OCI-LY1 (cell line): ENCODE measurements at regions not wholly inside any gene's neighbourhood (a gene's known extent, or its start where the extent isn't known, plus 50 kb on each side); places are given as distances from the start of the nearest gene placed in this dataset.

ENCODE experiments used
- EZH2 ChIP-seq: fragments of 200-600 bp; sonication (generic), shearing (Covaris generic); IDR thresholded peaks from 2 replicates; pipeline ENCODE4 v1.8.0; 2017; ENCODE audit warnings: borderline replicate concordance, mixed run types, mild to moderate bottlenecking, antibody characterized with exemption, low read length, moderate library complexity, mixed read lengths
- TF ChIP-seq, protein P1 (sequence below): fragments of 200-600 bp; sonication (generic), shearing (Covaris generic); IDR thresholded peaks from 2 replicates; pipeline ENCODE4 v1.5.1; 2017; ENCODE audit warnings: mild to moderate bottlenecking, antibody characterized with exemption, low read length, moderate library complexity, mixed read lengths

DNA sequence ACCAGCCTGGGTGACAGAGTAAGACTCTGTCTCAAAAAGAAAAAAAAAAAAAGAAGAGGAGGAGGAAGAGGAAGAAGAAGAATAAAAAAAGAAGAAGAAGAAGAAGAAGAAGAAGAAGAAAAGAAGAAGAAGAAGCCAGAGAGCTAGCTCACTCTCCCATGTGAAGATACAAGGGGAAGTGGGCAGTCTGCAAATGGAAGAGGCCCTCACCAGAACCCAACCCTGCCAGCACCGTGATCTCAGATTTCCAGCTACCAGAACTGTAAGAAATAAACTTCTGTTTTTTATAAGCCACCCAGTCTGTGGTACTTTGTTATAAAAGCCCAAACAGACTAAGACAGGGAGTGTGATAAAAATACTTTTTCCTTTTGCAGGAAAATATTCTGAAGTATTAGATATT is 130.7 kb downstream of the ETNK1 start:
- TF ChIP-seq, protein P1, sequence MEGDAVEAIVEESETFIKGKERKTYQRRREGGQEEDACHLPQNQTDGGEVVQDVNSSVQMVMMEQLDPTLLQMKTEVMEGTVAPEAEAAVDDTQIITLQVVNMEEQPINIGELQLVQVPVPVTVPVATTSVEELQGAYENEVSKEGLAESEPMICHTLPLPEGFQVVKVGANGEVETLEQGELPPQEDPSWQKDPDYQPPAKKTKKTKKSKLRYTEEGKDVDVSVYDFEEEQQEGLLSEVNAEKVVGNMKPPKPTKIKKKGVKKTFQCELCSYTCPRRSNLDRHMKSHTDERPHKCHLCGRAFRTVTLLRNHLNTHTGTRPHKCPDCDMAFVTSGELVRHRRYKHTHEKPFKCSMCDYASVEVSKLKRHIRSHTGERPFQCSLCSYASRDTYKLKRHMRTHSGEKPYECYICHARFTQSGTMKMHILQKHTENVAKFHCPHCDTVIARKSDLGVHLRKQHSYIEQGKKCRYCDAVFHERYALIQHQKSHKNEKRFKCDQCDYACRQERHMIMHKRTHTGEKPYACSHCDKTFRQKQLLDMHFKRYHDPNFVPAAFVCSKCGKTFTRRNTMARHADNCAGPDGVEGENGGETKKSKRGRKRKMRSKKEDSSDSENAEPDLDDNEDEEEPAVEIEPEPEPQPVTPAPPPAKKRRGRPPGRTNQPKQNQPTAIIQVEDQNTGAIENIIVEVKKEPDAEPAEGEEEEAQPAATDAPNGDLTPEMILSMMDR = no peak
- no peak for TF ChIP-seq EZH2
